B cell (primary cell): ENCODE measurements at regions not wholly inside any gene's neighbourhood (a gene's known extent, or its start where the extent isn't known, plus 50 kb on each side); places are given as distances from the start of the nearest gene placed in this dataset.

ENCODE experiments used
- ATAC-seq: fragments of 200-7000 bp; cut with Tn5 transposase; one replicate; pipeline ENCODE4 v1.10.0; 2021; ENCODE audit warnings: low read depth, mild to moderate bottlenecking, moderate number of reproducible peaks, moderate library complexity
- CTCF ChIA-PET: fragments of 350-600 bp; sonication (Branson Sonifier 250); formaldehyde crosslinking; loops from one replicate; lab custom pipeline; 2021; ENCODE audit warnings: antibody characterized with exemption, inconsistent platforms; lab: Charles Lee
- POLR2A ChIA-PET: fragments of 350-600 bp; sonication (Branson Sonifier 250); formaldehyde crosslinking; loops from one replicate; lab custom pipeline; 2021; ENCODE audit warnings: antibody characterized with exemption; lab: Charles Lee
- DNase-seq: peaks from one replicate; pipeline ENCODE4 v3.0.0; 2013
- H2AFZ ChIP-seq: 2 replicates; pipeline ENCODE4 v1.6.1; 2012; ENCODE audit warnings: mild to moderate bottlenecking, low read depth, low read length; ENCODE audit not compliant: insufficient read depth, poor library complexity, severe bottlenecking
- H3K27ac ChIP-seq, 2 donors: 1 replicate in 1 of 2; 2 replicates in 1 of 2; pipeline ENCODE4 v1.5.1; 2012 to 2013; ENCODE audit warnings: low read length in 2 of 2, mild to moderate bottlenecking in 2 of 2, moderate library complexity in 1 of 2
- H3K27me3 ChIP-seq, 4 experiments: fragments of 200-600 bp in 1 of 4; sonication (generic) in 1 of 4; replicated peaks in 1 of 4; 1 replicate in 2 of 4; 2 replicates in 2 of 4; pipeline versions ENCODE4 v1.6.1 to v1.7.0; 2013 to 2016; ENCODE audit warnings: low read length in 3 of 4, mild to moderate bottlenecking in 2 of 4, mixed read lengths in 1 of 4, moderate library complexity in 1 of 4; ENCODE audit not compliant: insufficient read depth in 4 of 4, control insufficient read depth in 3 of 4; ENCODE audit errors: control extremely low read depth in 1 of 4
- H3K36me3 ChIP-seq, 2 experiments: replicated peaks in 1 of 2; 1 replicate in 1 of 2; 2 replicates in 1 of 2; pipeline versions ENCODE4 v1.6.1 to v1.7.1; 2013; ENCODE audit warnings: low read length in 1 of 2; ENCODE audit not compliant: insufficient read depth in 2 of 2, control insufficient read depth in 1 of 2; ENCODE audit errors: control extremely low read depth in 1 of 2, extremely low read depth in 1 of 2
- H3K4me1 ChIP-seq, 2 donors: fragments of 200-600 bp in 1 of 2; sonication (generic) in 1 of 2; 1 replicate in 1 of 2; 2 replicates in 1 of 2; pipeline versions ENCODE4 v1.5.1 to v1.6.1; 2013 to 2017; ENCODE audit warnings: low read length in 2 of 2; ENCODE audit not compliant: control insufficient read depth in 2 of 2, insufficient read depth in 2 of 2
- H3K4me2 ChIP-seq: replicated peaks from 2 replicates; pipeline ENCODE3; 2012; ENCODE audit warnings: mild to moderate bottlenecking, low read depth, low read length; ENCODE audit not compliant: poor library complexity, severe bottlenecking
- H3K4me3 ChIP-seq, 5 experiments: fragments of 200-600 bp in 1 of 5; sonication (generic) in 1 of 5; 1 replicate in 3 of 5; 2 replicates in 2 of 5; pipeline versions ENCODE4 v1.5.1 to v1.7.0; 2011 to 2016; ENCODE audit warnings: low read length in 4 of 5, mild to moderate bottlenecking in 4 of 5, low read depth in 2 of 5, control low read depth in 1 of 5, moderate library complexity in 1 of 5; ENCODE audit not compliant: insufficient read depth in 1 of 5; ENCODE audit errors: control extremely low read depth in 1 of 5, extremely low read depth in 1 of 5
- H3K79me2 ChIP-seq: fragments of 200-600 bp; sonication (generic); one replicate; pipeline ENCODE4 v1.6.0; 2016; ENCODE audit warnings: low read length; ENCODE audit not compliant: control insufficient read depth, insufficient read depth
- H3K9ac ChIP-seq: fragments of 200-600 bp; sonication (generic); 2 replicates; pipeline ENCODE4 v1.6.1; 2017; ENCODE audit warnings: mild to moderate bottlenecking, low read length, moderate library complexity
- H3K9me3 ChIP-seq, 3 donors: one replicate each; pipeline versions ENCODE4 v1.6.1 to v1.7.1; 2013; ENCODE audit warnings: low read length in 2 of 3; ENCODE audit not compliant: control insufficient read depth in 2 of 3, insufficient read depth in 1 of 3; ENCODE audit errors: control extremely low read depth in 1 of 3
- H4K20me1 ChIP-seq: 2 replicates; pipeline ENCODE4 v1.6.0; 2012; ENCODE audit warnings: mild to moderate bottlenecking, low read length; ENCODE audit not compliant: insufficient read depth, control insufficient read depth, poor library complexity, severe bottlenecking
- H3K27ac Mint-ChIP-seq: one replicate; pipeline ENCODE4 v1.8.0; 2021; ENCODE audit warnings: mixed read lengths
- H3K27me3 Mint-ChIP-seq: one replicate; pipeline ENCODE4 v1.8.0; 2021; ENCODE audit warnings: mixed read lengths
- H3K4me1 Mint-ChIP-seq: one replicate; pipeline ENCODE4 v1.8.0; 2021; ENCODE audit warnings: mixed read lengths
- H3K4me3 Mint-ChIP-seq: one replicate; pipeline ENCODE4 v1.8.0; 2021; ENCODE audit warnings: mixed read lengths
- H3K9me3 Mint-ChIP-seq: one replicate; pipeline ENCODE4 v1.8.0; 2022; ENCODE audit warnings: mixed read lengths; ENCODE audit not compliant: insufficient read depth
- EZH2 ChIP-seq: IDR thresholded peaks from 2 replicates; pipeline ENCODE4 v1.6.1; 2012; ENCODE audit warnings: borderline replicate concordance, low read depth, mild to moderate bottlenecking, moderate library complexity, low read length; ENCODE audit not compliant: insufficient read depth, poor library complexity, severe bottlenecking
- WGBS: methylation state at CpG from one replicate; pipeline ENCODE4 v1.1.5; 2013; ENCODE audit warnings: missing lambda C conversion rate; ENCODE audit not compliant: insufficient coverage; 5-methylcytosine and 5-hydroxymethylcytosine counted together
- intact Hi-C: fragments of 100-400 bp; cut with micrococcal nuclease; formaldehyde crosslinking; loops from one replicate; pipeline ENCODE4 v1.10.0; 2022
- TF ChIP-seq, protein P1 (sequence below): fragments of 200-600 bp; IDR thresholded peaks from one replicate; pipeline ENCODE4 v1.8.0; 2022; ENCODE audit warnings: antibody characterized with exemption, mild to moderate bottlenecking

DNA sequence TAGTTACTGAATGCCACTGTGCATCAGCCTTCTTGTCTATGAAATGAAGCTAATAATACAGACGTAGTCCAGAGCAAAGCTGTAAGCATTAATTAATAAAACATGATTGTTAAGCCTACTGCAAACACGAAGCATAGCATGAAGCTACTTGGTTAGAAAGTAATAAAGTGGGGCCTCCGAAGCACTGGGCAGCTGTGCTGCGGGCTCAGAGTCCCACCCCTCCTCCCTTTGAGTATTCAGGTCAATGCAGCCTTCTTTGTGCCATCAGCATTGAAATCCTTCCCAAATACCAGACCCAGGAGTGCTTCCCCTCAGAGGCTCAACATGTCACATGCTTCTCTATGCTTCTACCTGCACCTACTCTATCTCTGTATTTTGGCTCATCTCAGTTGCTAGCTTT, 1112.6 kb downstream of the IGSF11 start:
- WGBS = 75% methylated on average over 2 of the region's 4 CpGs
- Mint-ChIP-seq H3K9me3 (no peaks in the 10 kb centered on the region), H3K27me3 (no peaks in the 10 kb centered on the region), H3K4me3 (no peak overlapping the region), H3K27ac (no peak overlapping the region), H3K4me1 (no peaks in the 10 kb centered on the region)
- no peaks in the 10 kb centered on the region for H3K4me1 ChIP-seq
- H3K9ac ChIP-seq = no peak overlapping the region
- no peak overlapping the region for H3K27ac ChIP-seq
- DNase-seq (no peak), ATAC-seq (no peak)
- TF ChIP-seq, protein P1, sequence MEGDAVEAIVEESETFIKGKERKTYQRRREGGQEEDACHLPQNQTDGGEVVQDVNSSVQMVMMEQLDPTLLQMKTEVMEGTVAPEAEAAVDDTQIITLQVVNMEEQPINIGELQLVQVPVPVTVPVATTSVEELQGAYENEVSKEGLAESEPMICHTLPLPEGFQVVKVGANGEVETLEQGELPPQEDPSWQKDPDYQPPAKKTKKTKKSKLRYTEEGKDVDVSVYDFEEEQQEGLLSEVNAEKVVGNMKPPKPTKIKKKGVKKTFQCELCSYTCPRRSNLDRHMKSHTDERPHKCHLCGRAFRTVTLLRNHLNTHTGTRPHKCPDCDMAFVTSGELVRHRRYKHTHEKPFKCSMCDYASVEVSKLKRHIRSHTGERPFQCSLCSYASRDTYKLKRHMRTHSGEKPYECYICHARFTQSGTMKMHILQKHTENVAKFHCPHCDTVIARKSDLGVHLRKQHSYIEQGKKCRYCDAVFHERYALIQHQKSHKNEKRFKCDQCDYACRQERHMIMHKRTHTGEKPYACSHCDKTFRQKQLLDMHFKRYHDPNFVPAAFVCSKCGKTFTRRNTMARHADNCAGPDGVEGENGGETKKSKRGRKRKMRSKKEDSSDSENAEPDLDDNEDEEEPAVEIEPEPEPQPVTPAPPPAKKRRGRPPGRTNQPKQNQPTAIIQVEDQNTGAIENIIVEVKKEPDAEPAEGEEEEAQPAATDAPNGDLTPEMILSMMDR = no peak
- TF ChIP-seq EZH2 = no peak
- H3K27me3 ChIP-seq = no peaks in the 10 kb centered on the region
- no peaks in the 10 kb centered on the region for H3K79me2 ChIP-seq
- POLR2A ChIA-PET = no interaction called here
- peaks cover 0 to 1% (median 0%) of the 10 kb centered on the region in 3 donors for H3K9me3 ChIP-seq
- intact Hi-C loops = no loop called here
- no peak overlapping the region for H3K4me3 ChIP-seq
- H4K20me1 ChIP-seq = no peaks in the 10 kb centered on the region
- CTCF ChIA-PET = no interaction called here
- no peaks in the 10 kb centered on the region for H3K36me3 ChIP-seq
- no peak overlapping the region for H3K4me2 ChIP-seq
- no peak overlapping the region for H2AFZ ChIP-seq

DNA sequence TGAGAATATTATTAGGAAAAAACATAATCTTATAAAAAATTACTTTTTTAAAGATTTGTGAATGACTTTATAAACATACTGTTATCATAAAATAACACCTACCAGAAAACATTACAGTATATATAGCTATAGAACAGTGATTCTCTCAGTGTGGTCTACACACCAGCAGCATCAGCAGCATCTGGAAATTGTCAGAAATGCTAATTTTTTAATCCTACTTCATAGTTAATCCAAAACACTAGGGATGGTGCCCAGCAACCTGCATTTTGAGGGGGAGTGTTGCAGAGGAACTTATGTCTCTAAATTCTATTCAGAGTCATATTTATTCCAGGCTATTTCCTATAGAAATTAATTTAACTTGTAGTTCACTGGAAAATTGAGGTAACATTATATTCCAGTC, 1107.8 kb downstream of the IGSF11 start:
- Histone ChIP-seq H3K36me3 (no peaks in the 10 kb centered on the region), H3K27ac (no peak overlapping the region), H3K4me3 (no peak overlapping the region), H2AFZ (no peak overlapping the region), H3K27me3 (no peaks in the 10 kb centered on the region), H3K4me1 (no peaks in the 10 kb centered on the region), H3K9ac (no peak overlapping the region), H4K20me1 (no peaks in the 10 kb centered on the region), H3K4me2 (no peak overlapping the region), H3K79me2 (no peaks in the 10 kb centered on the region), H3K9me3 (no peaks in the 10 kb centered on the region)
- ChIA-PET POLR2A (no interaction called here), CTCF (no interaction called here)
- H3K4me1 Mint-ChIP-seq = no peaks in the 10 kb centered on the region
- no peak overlapping the region for H3K4me3 Mint-ChIP-seq
- no peaks in the 10 kb centered on the region for H3K9me3 Mint-ChIP-seq
- H3K27me3 Mint-ChIP-seq = no peaks in the 10 kb centered on the region
- TF ChIP-seq, protein P1 = no peak
- no peak for TF ChIP-seq EZH2
- ATAC-seq (no peak), DNase-seq (no peak)
- intact Hi-C loops = no loop called here
- no peak overlapping the region for H3K27ac Mint-ChIP-seq
